ENCODE measurements at regions not wholly inside any gene's neighbourhood (a gene's known extent, or its start where the extent isn't known, plus 50 kb on each side); places are given as distances from the start of the nearest gene placed in this dataset.

DNA sequence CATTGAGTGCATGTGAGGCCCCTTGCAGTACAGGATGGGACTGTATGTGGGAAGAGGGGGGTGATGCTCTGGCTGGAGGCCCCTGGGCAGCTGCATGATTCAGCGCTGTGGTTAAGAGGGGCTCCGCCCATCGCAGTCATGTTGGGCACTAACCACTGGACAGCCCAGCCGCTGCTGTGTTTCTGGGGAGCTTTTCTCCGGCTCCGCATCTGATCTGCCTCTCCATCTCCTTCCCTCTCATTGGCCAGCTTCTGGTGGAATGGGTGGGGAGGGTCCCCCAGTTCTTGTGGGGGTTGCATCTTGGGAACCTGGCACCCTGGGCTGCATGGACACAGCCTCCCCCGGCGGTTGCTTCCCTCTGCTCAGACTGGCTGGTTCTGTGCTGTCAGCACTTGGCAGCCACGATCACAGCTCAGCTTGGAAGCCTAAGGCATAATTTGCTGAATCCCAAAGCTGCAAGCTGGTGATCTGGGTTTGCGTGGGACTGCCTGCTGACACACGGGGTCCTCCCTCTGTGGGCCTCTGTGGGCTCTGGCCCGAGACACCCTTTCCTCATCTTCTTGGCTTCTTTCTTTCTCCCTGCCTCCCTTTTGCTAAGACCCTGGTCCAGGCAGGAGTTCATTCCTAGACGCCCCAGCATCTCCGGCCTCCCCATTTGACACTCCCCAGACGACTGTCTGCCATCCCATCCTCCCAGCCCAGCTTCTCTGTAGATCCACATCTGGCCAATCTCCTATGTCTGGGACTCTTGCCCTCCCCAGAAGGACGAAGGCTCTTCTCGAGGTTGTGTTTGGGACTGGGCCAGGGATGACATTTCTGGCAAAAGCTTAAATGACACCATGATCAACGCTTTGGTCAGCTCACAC lies 168.3 kb downstream of the SEC14L1 start:
- DNase-seq (ENCODE audit: extremely low spot score, unreplicated experiment): no peak
- Mint-ChIP-seq H3K27me3 (no peaks in the 10 kb centered on the region), H3K4me3 (no peak overlapping the region), H3K27ac (peak overlapping the region; percentile 17), H3K36me3 (no peaks in the 10 kb centered on the region), H3K4me1 (ENCODE audit: unreplicated experiment) (peaks cover 31% of the 10 kb centered on the region), H3K9me3 (no peaks in the 10 kb centered on the region)
- TF ChIP-seq, protein P1, sequence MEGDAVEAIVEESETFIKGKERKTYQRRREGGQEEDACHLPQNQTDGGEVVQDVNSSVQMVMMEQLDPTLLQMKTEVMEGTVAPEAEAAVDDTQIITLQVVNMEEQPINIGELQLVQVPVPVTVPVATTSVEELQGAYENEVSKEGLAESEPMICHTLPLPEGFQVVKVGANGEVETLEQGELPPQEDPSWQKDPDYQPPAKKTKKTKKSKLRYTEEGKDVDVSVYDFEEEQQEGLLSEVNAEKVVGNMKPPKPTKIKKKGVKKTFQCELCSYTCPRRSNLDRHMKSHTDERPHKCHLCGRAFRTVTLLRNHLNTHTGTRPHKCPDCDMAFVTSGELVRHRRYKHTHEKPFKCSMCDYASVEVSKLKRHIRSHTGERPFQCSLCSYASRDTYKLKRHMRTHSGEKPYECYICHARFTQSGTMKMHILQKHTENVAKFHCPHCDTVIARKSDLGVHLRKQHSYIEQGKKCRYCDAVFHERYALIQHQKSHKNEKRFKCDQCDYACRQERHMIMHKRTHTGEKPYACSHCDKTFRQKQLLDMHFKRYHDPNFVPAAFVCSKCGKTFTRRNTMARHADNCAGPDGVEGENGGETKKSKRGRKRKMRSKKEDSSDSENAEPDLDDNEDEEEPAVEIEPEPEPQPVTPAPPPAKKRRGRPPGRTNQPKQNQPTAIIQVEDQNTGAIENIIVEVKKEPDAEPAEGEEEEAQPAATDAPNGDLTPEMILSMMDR (conservative IDR thresholded peaks at IDR 0.05): no peak

DNA sequence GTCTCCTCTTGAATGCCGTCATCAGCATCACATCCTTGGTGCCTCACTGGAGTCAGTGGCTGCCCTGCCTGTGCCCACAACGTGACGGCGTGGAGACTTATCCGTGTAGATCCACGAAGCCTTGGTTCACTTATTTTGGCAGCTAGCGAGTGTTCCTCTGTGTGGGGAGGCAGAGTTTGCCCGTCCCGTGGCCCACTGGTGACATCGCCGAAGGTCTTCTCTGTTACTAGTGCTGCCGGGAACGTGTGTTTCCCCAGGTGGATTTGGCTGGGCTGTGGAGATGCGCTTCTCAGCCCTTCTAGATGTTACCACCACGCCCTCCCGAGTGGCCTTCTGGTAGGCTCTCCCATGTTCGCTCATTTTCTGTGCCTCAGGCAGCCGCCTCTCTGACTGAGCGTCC lies 169.6 kb downstream of the SEC14L1 start:
- Mint-ChIP-seq H3K36me3 (no peaks in the 10 kb centered on the region), H3K4me3 (no peak overlapping the region), H3K27ac (no peak overlapping the region), H3K27me3 (no peaks in the 10 kb centered on the region), H3K9me3 (no peaks in the 10 kb centered on the region), H3K4me1 (ENCODE audit: unreplicated experiment) (peaks cover 26% of the 10 kb centered on the region)
- TF ChIP-seq, protein P1 (conservative IDR thresholded peaks at IDR 0.05): no peak
- DNase-seq (ENCODE audit: extremely low spot score, unreplicated experiment): no peak

GRCh38 chr17:77311371-77311981 lies 170.7 kb downstream of the SEC14L1 start:
- H3K27ac Mint-ChIP-seq: no peak overlapping the region
- H3K27me3 Mint-ChIP-seq: no peaks in the 10 kb centered on the region
- TF ChIP-seq, protein P1 (conservative IDR thresholded peaks at IDR 0.05): no peak
- no peak overlapping the region for H3K4me3 Mint-ChIP-seq
- H3K9me3 Mint-ChIP-seq: no peaks in the 10 kb centered on the region
- H3K36me3 Mint-ChIP-seq: no peaks in the 10 kb centered on the region
- peaks cover 34% of the 10 kb centered on the region for H3K4me1 Mint-ChIP-seq (ENCODE audit: unreplicated experiment)
- no peak for DNase-seq (ENCODE audit: extremely low spot score, unreplicated experiment)

GRCh38 chr17:77312061-77312701 lies 171.4 kb downstream of the SEC14L1 start:
- Mint-ChIP-seq H3K27me3 (no peaks in the 10 kb centered on the region), H3K36me3 (no peaks in the 10 kb centered on the region), H3K4me1 (ENCODE audit: unreplicated experiment) (peaks cover 31% of the 10 kb centered on the region), H3K4me3 (no peak overlapping the region), H3K9me3 (no peaks in the 10 kb centered on the region), H3K27ac (no peak overlapping the region)
- TF ChIP-seq, protein P1 (conservative IDR thresholded peaks at IDR 0.05): no peak
- DNase-seq (ENCODE audit: extremely low spot score, unreplicated experiment): no peak

- no peak overlapping the region for H3K4me3 Mint-ChIP-seq
- no peaks in the 10 kb centered on the region for H3K27me3 Mint-ChIP-seq
- peak overlapping the region; percentile 83 for H3K27ac Mint-ChIP-seq
- peaks cover 32% of the 10 kb centered on the region for H3K4me1 Mint-ChIP-seq (ENCODE audit: unreplicated experiment)
- H3K9me3 Mint-ChIP-seq: no peaks in the 10 kb centered on the region
- TF ChIP-seq, protein P1 (conservative IDR thresholded peaks at IDR 0.05): no peak
- DNase-seq (ENCODE audit: extremely low spot score, unreplicated experiment): no peak
- no peaks in the 10 kb centered on the region for H3K36me3 Mint-ChIP-seq
Measured at GRCh38 chr17:77312786-77313599, 172.2 kb downstream of the SEC14L1 start.
